ENCODE measurements at regions not wholly inside any gene's neighbourhood (a gene's known extent, or its start where the extent isn't known, plus 50 kb on each side); places are given as distances from the start of the nearest gene placed in this dataset.

DNA sequence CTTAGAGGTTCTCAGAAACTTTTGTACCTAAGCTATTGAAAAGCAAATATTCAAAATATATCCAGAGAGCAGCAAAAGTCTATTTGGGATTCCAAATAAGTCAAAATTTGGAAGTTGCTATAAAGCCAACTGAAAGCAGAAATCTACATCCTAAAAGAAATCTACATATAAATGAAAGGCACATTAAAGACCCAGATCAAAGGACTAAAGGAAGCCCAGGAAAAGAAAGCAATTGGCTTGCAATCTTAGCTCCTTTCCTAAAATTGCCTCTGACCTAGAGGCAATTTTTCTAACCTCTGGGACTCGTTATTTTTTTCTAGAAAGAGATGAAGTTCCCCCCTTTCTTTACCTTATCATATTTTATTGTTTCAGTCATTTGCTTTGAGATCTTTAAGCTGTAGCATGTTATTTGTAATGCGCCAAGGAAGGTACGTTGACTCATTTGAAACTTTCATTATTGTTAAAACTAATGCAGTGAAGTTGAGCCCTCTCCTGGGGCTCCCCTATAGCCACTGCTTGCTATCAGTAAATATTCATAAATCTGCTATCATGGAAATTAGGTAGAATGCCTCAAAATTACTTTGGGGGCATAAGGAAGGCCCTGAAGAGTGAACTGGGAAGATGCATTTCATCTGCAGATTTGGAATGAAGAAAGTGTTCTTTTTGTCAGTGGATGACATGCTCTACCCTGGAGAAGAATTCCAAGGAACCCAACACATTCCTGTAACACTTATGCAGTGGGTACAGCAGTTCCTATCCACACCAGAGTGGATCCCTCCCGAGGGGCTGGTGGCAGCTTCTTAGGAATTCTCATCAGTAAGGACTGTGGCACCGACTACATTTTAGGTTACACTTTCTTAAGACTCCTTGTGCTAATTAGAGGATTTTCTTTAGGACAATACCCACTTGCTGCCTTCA, 177.8 kb upstream of the IGFBP7 start:
- no peak for TF ChIP-seq CTCF (IDR thresholded peaks at IDR 0.05)
- no peak for TF ChIP-seq POLR2A (IDR thresholded peaks at IDR 0.05)

Data from heart left ventricle (tissue), 13 donors.